HG03066 (cell line): ENCODE measurements at regions not wholly inside any gene's neighbourhood (a gene's known extent, or its start where the extent isn't known, plus 50 kb on each side); places are given as distances from the start of the nearest gene placed in this dataset.

Experiments
- ATAC-seq: cut with Tn5 transposase; IDR thresholded peaks from one replicate; pipeline ENCODE4 v1.9.1; 2021; ENCODE audit warnings: low read depth; ENCODE audit not compliant: unreplicated experiment

DNA sequence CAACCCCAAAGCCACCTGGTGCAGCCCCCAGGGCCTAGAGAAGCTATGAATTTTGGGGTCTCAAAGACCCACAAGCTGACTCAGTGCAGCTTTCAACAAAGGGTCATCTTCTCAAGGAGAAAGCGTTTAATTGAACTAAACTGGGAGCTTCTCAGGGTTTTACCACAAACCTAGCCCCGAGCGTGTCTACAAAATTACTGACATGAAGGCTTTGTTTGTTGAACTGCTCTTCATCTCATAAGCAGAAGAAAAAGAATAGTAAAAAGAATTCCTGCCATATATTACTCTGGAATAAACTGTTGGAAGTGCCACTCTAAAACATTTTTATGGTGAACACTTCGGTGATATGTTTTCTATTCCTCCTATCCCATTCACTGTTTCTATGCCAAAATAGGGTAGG, 50.8 kb upstream of the INCENP start:
- no peak for ATAC-seq

DNA sequence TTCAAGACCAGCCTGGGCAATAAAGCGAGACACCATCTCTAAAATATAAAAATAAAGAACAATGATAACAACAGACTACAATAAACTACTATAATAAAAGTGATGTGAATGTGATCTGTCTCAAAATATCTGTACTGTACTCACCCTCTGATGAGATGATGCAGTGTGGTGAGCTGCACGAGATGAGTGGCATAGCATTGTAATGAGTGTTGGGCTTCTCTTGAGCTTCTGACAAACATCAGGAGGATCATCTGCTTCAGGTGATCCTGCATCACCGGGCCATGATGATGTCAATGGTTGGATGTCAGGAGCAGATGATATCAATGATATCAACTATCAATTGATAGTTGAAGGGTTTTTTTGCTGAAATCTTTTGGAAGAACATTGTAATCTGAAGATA, 52.4 kb upstream of the INCENP start:
- no peak for ATAC-seq

DNA sequence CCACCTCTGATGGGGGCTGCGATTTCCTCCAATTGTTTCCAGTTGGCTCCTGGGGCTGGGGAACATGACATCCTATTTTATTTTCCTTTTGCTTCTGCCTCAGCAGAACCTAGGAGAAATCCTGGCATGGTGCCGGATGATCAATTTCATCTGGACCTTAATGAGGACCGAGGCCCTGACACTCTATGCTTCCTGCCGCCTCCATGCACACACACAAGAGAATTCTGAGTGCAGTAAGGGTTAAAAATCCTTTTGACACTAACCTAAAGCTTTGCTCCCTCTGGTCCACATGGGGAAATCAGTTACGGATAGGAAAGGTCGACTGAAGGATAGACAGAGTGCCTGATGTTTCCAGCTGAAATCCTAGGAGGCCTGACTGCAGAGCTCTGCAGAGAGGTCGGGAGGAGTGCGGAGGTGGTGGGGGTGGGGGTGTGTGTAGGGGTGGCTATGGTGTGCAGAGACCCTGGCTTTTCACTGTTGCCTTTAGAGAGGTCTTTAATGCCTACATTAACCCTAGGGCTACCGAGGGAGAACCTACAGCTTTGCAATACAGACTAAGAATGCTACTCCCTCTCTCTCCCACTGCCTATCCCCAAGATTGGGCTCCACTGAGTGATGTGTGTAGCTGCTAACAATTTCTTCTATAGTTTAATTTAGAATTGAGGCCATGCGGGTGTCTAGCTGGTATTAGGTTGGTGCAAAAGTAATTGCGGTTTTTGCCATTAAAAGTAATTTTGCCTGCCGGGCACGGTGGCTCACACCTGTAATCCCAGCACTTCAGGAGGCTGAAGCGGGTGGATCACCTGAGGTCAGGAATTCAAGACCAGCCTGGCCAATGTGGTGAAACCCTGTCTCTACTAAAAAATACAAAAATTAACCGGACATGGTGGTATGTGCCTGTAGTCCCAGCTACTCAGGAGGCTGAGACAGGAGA, 53.6 kb upstream of the INCENP start:
- no peak for ATAC-seq

DNA sequence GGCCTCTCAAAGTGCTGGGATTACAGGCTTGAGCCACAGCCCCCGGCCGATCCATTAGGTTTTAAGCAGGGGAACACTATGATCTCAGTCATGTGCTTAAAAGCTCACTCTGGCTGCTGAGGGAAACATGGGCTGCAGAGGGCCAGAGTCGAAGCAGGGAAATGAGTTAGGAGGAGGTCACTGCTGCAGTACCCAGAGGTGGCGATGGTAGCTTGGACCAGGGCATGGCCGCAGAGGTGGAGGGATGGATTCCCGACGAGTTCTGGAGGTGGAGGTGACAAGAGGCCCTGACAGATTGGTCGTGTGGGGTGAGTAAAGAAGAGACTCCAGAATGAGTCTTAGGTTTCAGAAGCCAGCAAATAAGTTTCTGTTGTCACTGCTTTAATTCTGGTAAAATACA, 54.4 kb upstream of the INCENP start:
- ATAC-seq = no peak

DNA sequence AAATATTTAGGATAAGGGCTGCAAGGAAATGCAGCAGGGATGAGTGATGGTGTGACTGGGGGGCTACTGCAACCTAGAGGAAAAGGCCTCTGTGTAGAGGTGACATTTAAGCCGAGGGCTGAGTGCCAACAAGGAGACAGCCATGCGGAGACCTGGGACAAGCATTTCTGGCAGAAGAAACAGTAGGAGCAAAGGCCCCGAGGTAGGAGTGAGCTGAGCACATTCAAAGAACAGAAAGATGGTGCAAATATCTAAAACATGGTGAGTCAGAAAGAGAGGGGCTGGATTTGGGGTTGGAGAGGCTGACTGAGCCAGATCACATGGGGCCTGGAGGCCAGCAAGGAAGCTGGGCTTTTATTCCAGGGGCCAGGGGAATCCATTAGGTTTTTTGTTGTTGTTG, 55.1 kb upstream of the INCENP start:
- ATAC-seq = no peak

DNA sequence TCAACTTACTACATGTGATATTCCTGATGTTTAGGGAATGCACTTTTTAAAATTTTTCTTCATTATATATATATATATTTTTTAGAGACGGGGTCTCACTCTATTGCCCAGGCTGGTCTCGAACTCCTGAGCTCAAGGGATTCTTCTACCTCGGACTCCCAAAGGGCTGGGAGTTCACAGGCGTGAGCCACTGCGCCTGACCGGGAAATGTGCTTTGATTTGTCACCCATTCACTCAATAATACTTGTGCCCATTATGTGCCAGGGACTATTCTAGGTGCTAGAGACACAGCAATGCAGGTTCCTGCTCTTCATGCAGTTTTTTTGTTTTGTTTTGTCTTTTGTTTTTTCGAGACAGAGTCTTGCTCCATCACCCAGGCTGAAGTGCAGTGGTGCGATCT, 56.1 kb upstream of the INCENP start:
- ATAC-seq = no peak

DNA sequence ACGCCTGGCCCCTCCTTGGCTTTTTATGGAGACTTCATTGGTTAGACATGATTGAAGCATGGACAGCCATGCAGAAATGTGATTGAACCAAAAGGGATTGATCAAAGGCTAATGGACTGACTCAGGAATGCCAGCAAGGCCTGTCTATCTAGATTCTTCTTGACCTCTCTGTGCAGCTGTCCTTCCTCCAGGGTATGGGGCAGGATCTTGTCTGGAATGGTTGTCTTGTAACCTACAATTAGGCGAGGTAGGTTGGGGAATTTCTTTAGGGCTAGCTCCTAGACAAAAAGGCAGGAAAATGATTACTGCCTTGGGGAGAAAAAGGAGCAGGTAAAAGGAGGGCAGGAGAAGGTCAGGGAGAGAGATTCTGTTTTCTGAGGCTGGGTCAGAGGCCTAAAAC, 59.6 kb upstream of the INCENP start:
- ATAC-seq = no peak

DNA sequence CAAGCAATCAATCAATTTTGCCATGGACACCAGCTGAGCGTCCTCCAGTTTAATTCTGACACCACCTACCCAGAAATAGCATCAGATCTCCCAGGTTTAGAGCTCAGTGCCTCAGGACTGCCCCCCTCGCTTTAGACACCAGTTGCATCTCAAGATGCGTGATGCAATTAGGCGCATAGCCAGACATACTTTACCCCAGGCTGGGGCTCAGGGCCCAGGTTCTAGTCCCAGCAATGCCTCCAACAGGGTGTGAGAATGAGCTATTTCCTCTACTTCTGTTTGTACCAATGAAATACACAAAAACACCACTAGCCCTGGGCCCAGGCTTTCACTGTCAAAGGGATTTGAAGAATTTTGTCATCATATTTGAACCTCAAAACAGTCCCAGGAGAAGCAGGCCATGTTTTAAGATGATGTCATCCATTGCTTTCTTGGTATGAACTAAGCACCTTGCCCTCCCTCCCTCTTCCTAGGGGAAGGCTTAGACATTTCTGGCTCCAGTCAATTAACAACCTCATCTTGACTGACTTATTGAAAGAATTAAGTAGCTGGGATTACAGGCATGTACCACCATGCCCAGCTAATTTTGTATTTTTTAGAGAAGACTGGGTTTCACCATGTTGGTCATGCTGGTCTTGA, 61.5 kb upstream of the INCENP start:
- ATAC-seq = no peak

DNA sequence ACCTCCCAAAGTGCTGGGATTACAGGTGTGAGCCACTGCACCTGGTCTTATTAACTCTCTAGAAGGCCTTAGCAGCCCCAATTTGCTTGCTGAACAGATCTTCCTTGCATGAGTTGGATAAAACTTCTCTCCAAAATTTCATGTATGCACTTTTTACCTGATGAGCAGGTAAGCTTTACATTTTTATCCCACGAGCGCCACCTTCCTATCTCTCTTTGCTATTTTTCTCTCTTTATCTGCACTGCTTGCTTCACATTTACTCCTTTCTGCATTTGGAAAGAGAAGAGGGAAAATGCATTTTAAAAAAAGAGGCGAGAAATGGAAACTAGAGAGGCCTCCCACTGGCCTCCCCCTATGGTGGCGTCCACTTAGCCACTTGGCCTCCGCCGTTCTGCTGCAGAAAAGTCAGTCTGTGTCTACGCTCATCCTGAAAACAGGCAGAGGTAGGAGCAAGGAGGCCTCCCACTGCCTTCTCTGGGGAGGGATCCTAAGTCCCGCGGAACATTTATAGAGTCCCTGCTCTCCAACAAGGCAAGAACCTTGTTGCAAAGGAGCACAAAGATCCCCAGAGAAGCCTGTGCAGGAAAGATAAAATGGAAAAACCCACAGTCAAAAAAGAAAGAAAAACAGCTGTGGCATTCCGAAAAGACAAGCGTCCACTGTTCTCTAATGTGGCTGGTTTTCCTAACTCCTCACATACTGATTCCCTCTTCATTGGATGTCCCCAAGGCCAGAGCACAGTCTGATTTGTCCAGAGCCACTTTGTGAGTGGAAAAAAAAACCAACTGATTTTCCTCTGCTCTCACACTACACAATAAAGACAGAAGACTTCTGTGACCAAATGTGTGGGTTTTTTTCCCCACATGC, 62.2 kb upstream of the INCENP start:
- no peak for ATAC-seq

DNA sequence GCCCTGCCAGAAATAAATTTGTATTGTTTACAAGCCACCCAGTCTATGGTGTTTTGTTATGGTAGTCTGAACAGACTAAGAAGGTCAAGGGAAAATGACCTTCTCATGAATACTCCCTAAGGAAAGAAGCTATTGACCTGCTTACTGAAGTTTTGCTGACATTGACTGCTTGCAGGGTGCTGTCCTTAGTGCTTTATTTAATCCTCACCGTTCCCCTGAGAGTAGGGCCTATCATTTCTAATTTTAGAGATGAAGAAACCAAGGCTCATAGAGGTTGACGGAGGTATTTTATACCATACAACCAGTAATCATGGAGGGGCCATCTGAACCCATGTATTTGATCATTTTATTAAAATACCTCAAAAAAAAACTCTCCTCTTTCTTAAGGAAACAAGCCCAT, 66.7 kb upstream of the INCENP start:
- no peak for ATAC-seq

DNA sequence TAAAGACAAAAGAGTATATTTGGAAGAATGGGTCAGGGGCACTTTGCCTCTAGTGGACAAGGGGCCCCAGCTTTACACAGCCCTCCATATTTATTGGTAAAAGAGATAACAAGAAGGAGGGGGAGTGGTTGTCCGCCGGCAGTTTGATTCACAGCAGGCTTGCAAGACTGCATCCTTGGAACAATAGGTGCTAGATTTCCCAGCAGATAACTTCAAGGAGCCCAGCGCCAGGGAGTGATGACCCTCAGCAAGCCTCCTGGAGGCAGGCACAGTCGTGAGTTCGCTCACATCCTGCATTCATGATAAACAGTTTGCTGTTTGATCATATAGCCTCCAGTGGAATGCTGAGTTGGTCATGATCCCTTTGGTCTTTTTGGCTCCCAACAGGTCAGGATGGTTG, 67.8 kb upstream of the INCENP start:
- no peak for ATAC-seq

DNA sequence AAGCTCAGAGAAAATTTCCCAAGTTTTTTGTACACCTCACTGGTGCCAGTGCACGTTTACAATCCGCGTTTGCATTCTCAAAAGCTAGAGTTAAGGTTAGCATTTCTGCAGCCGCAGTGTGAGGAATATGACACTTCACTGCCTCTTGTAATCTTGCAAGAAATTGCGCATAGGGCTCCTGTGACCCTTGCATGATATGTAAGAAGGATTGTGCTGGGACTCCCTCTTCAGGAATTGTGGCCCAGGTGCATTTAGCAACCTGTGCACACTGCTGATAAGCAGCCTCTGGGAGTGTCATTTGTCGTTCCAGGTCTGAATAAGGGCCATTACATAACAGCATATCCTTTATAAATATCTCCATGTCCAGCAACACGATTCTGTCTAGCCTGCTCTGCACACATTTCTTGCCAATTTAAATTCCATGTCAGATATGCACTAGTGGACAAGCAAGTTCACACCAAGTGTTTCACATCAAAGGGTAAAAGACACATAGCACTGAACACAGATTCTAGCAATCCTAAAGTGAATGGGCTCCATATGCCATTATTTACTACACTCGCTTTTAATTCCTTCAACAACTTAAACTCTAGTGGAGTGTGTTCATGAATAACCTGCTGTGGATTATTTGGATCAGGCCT, 69.2 kb upstream of the INCENP start:
- no peak for ATAC-seq

DNA sequence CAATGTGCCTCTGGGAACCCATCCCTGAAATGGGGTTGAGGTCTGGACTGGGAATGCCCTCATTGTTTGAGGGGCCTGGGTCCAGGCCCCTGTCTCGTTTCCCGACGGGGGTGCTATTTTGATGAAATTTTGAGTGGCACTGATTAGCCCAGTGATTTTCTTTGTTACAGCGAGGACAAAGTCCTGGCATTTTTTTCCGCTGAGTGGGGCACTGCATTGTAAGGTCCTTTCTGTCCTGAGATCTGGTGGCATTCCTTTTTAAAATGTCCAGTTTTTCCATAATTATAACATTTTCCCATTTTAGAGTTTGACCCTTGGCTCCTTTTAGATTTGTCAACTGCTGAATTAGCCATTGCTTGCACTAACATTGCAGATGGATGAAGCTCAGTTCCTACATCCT, 69.7 kb upstream of the INCENP start:
- no peak for ATAC-seq

DNA sequence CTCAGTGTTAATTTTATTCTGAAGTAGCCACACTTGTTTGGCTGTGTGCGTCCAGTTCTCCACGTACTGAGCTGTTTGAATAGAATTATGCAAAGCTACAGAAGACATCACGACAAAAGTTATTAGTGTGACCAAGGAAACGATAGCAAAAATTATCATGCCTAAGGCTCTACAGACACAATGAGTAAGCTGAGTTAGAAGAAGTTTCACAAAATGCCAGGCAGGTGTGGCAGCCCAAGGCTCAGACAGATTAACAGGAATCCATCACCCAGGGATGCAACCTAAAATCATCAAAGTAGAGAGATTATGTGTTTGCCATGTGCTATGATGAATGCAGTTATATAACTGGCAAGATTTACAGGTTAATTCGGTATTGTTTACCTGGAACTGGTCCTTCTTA, 73.1 kb upstream of the INCENP start:
- ATAC-seq = no peak

DNA sequence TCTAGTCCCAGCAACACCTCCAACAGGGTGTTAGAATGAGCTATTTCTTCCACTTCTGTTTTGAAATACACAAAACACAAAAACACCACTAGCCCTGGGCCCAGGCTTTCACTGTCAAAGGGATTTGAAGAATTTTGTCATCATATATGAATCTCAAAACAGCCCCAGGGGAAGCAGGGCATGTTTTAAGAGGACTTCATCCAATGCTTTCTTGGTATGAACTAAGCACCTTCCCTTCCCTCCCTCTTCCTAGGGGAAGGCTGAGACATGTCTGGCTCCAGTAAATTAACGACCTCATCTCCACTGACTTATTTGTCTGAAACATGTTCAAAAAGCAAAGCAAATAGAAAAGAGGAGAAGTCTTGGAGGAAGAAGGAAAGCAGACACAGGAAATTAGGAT, 75.7 kb upstream of the INCENP start:
- no peak for ATAC-seq

DNA sequence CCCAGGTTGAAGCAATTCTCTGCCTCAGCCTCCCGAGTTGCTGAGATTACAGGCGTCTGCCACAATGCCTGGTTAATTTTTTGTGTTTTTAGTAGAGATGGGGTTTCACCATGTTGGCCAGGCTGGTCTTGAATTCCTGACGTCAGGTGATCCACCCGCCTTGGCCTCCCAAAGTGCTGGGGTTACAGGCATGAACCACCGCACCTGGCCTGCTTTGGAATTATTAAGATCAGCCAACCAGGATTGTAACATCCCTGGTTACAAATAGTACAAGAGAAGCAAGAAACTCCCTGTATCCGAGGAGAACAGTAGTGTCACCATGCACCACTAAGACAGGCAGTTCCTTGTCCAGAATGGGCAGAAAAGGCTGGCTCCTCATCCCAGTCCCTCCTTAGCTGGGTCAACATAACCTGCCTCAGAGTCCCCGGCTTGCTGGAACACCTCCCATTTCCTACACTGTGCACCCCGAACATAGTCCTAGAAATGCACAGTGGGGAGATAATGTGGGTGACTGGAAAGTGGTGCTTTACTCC, 77.2 kb upstream of the INCENP start:
- ATAC-seq = no peak

DNA sequence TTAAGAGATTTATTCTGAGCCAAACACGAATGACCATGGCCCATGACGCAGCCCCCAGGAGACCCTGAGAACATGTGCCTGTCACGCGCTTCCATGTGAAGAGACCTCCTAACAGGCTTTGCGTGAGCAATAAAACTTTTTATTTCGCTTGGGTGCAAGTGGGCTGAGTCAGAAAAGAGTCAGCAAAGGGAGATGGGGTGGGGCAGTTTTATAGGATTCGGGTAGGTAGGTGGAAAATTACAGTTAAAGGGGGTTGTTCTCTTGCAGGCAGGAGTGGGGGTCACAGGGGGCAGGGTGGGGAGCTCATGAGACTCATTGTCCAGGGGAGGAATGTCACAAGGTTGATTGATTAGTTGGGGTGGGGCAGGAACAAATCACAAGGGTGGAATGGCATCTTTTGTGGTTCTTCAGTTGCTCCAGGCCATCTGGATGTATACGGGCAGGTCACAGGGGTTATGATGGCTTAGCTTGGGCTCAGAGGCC, 77.2 kb upstream of the FTH1 start:
- ATAC-seq = no peak

DNA sequence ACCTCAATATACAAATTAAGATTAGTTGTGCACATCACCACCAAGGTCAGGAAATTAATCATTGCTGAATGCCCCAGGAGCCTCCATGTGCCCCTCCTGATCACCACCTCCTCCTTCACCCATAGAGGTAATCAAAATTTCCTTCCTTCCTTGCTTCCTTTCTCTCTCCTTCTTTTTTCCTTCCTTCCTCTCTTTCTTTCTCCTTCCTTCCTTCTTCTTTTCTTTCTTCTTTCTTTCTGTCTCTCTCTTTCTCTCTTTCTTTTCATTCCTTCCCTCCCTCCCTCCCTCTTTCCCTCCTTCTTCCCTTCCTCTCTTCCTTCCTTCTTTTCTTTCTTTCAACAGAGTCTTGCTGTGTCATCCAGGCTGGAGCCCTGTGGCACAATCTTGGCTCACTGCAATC, 67.9 kb upstream of the FTH1 start:
- ATAC-seq = no peak

DNA sequence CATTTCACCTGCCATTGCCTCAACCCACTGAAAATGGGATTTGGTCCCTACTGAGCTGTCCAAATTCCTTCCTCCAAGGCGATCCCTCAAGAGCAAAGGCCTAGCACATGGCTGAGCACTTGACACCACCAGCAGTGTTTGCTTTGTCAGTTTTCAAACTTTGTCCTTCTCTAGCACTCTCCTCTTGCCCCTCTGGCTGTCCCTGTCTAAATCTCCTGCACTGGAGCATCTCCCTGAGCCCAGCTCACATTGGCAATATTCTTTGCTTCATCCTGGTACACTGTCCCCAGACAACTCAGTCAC, 66.6 kb upstream of the FTH1 start:
- no peak for ATAC-seq

DNA sequence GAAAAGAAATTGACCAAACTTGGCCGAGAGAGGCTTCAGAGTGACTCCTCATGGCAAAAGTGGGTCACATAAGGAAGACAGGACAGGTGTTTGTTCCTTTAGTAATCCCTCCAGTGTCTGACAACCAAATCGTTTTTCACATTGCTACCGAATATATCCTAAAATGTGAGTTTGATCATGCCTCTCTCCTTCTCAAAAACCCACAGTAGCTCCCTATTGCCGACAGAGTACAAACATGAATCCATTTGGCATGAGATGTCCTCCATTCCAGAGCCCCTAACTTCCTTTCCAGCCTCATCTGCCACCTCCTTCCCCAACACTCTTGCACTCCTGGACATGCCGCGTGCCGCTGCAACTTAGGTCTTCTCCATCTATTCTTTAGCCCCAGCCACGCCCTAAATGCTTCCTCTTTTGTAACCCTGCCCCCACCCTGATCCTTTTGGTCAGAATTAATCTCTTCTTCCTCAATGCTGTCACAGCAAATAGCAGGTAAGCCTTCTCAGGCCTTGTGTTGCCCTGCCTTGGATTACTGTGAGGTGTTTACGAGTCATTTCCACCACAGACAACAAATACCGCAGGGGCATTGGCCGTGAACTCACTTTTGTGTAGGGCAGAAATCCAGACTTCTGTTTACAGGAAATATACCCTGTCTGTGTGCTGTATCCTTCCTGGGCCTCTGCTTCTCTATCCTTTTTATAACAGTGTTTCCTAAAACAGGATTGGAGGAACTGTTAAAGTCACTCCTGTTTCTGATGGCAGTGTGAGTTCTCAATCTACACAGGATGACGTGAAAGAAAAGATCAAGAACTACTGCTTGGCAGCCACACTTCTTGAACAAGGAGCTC, 66.0 kb upstream of the FTH1 start:
- no peak for ATAC-seq
